ENCODE measurements at regions not wholly inside any gene's neighbourhood (a gene's known extent, or its start where the extent isn't known, plus 50 kb on each side); places are given as distances from the start of the nearest gene placed in this dataset.
A peak's percentile ranks its signal among the peaks of the same experiment; 100 is the strongest.

DNA sequence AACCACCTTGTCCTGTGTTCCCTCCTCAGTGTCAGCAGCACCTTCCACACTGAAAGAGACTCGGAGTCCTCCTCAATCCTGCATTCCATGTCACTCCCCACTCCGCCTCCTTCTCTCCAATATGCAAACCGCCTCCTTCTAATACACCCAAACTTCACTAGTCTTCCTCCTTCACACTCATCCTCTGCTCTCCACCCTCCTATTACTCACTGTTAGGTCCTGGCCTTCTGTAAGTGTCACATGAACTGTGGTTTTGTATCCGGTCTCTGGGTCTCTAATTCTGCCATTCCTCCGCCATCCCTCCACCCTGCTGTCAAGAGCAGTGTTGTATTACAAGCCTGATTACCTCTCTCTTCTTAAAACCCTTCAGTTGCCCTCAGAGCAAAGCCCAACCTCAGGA is 200.5 kb upstream of the CDYL start:
- Histone ChIP-seq H3K27ac (ENCODE audit: poor library complexity, severe bottlenecking) (no peak overlapping the region), H3K4me3 (ENCODE audit: severe bottlenecking) (no peak overlapping the region), H3K4me1 (ENCODE audit: insufficient read depth, poor library complexity, severe bottlenecking) (no peaks in the 10 kb centered on the region), H3K9me3 (ENCODE audit: severe bottlenecking) (peaks cover 6% of the 10 kb centered on the region), H3K36me3 (ENCODE audit: low read depth) (no peaks in the 10 kb centered on the region), H3K27me3 (ENCODE audit: insufficient read depth, poor library complexity, severe bottlenecking) (no peaks in the 10 kb centered on the region)
- TF ChIP-seq, protein P1, sequence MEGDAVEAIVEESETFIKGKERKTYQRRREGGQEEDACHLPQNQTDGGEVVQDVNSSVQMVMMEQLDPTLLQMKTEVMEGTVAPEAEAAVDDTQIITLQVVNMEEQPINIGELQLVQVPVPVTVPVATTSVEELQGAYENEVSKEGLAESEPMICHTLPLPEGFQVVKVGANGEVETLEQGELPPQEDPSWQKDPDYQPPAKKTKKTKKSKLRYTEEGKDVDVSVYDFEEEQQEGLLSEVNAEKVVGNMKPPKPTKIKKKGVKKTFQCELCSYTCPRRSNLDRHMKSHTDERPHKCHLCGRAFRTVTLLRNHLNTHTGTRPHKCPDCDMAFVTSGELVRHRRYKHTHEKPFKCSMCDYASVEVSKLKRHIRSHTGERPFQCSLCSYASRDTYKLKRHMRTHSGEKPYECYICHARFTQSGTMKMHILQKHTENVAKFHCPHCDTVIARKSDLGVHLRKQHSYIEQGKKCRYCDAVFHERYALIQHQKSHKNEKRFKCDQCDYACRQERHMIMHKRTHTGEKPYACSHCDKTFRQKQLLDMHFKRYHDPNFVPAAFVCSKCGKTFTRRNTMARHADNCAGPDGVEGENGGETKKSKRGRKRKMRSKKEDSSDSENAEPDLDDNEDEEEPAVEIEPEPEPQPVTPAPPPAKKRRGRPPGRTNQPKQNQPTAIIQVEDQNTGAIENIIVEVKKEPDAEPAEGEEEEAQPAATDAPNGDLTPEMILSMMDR (IDR thresholded peaks at IDR 0.05; ENCODE audit: poor library complexity, severe bottlenecking) = no peak
- ATAC-seq (ENCODE audit: low read depth) (no peak), DNase-seq (ENCODE audit: low spot score) (no peak)

DNA sequence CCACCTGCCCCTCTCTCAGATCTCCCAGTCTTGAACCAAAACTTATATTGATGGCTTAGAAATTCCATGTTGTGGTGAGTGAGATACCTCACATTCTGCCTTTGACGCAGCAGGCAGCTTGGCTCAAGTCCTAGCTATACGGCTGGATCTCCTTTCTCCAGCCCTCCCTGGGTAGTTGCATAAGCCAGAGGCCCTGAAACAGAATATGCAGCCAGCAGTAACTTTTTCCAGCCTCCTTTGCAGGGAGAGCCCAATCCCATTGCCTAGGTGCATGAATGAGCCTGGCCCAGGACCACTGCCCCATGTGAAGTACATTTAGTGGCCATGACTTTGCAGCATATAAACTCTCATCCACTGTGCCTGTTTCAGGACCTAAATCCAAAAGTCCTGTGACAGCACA is 202.2 kb upstream of the CDYL start:
- Histone ChIP-seq H3K9me3 (ENCODE audit: severe bottlenecking) (peaks cover 6% of the 10 kb centered on the region), H3K27ac (ENCODE audit: poor library complexity, severe bottlenecking) (no peak overlapping the region), H3K36me3 (ENCODE audit: low read depth) (no peaks in the 10 kb centered on the region), H3K4me3 (ENCODE audit: severe bottlenecking) (no peak overlapping the region), H3K4me1 (ENCODE audit: insufficient read depth, poor library complexity, severe bottlenecking) (no peaks in the 10 kb centered on the region), H3K27me3 (ENCODE audit: insufficient read depth, poor library complexity, severe bottlenecking) (no peaks in the 10 kb centered on the region)
- TF ChIP-seq, protein P1 (IDR thresholded peaks at IDR 0.05; ENCODE audit: poor library complexity, severe bottlenecking) = no peak
- DNase-seq (ENCODE audit: low spot score) (no peak), ATAC-seq (ENCODE audit: low read depth) (no peak)

DNA sequence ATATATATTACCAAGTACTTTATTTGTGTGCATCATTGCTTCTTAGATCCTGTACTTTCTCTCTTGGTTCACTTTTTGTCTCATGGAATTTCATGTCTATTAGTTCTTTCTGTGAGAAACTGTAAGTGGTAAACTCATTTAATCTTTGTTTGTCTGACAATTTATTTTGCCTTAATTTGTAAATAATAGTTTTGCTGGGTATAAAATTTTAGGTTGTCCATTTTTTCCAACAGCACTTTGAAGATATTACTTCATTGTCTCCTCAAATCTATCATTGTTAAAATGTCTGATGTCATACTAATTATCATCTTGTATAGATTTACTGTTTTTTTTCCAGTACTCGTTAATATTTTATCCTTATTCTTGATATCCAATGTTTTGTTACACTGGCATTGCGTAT is 205.2 kb upstream of the CDYL start:
- Histone ChIP-seq H3K4me1 (ENCODE audit: insufficient read depth, poor library complexity, severe bottlenecking) (no peaks in the 10 kb centered on the region), H3K36me3 (ENCODE audit: low read depth) (no peaks in the 10 kb centered on the region), H3K27me3 (ENCODE audit: insufficient read depth, poor library complexity, severe bottlenecking) (no peaks in the 10 kb centered on the region), H3K4me3 (ENCODE audit: severe bottlenecking) (no peak overlapping the region), H3K27ac (ENCODE audit: poor library complexity, severe bottlenecking) (no peak overlapping the region), H3K9me3 (ENCODE audit: severe bottlenecking) (peaks cover 6% of the 10 kb centered on the region)
- ATAC-seq (ENCODE audit: low read depth) = no peak
- TF ChIP-seq, protein P1 (IDR thresholded peaks at IDR 0.05; ENCODE audit: poor library complexity, severe bottlenecking) = no peak
- no peak for DNase-seq (ENCODE audit: low spot score)

DNA sequence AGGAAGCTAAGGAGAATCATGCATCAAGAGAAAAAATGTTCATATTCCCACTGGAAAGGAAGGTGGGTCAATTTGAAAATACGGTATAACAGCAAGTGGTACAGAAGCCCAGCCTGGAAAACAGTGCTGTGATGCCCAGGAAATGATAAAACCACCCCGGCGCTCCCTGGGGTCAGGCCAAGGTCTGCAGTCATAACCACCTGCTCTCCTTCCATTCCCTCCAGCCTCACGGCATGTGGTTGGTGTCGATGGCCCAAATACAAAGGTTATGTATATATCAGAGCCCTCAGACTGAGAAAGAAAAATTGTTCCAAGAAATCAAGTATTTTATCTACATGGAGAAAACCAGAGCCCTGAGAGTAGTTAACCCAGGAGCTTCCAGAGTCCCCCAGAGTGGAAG is 208.1 kb upstream of the CDYL start:
- H3K4me1 ChIP-seq (ENCODE audit: insufficient read depth, poor library complexity, severe bottlenecking) = no peaks in the 10 kb centered on the region
- TF ChIP-seq, protein P1 (IDR thresholded peaks at IDR 0.05; ENCODE audit: poor library complexity, severe bottlenecking) = no peak
- peaks cover 6% of the 10 kb centered on the region for H3K9me3 ChIP-seq (ENCODE audit: severe bottlenecking)
- no peak for ATAC-seq (ENCODE audit: low read depth)
- DNase-seq (ENCODE audit: low spot score) = no peak
- no peak overlapping the region for H3K27ac ChIP-seq (ENCODE audit: poor library complexity, severe bottlenecking)
- no peaks in the 10 kb centered on the region for H3K27me3 ChIP-seq (ENCODE audit: insufficient read depth, poor library complexity, severe bottlenecking)
- H3K4me3 ChIP-seq (ENCODE audit: severe bottlenecking) = no peak overlapping the region
- no peaks in the 10 kb centered on the region for H3K36me3 ChIP-seq (ENCODE audit: low read depth)

DNA sequence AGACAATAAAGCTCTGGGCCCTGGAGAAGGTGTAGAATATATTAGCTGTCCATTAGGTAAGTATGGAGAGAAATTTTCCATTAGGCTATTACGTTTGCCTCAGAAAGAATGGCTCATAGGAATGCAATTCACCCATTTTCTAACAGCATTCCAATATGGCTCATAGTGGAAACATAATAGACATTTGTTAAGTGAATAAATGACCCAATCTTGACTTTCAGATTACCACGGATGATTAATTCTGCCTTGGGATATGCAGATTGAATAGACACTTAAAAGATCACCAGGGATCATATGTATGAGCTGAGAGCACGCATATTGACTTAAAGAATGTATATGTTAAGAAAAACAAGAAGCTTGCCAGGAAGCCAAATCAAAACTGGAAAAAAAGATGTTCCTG is 209.1 kb upstream of the CDYL start:
- Histone ChIP-seq H3K9me3 (ENCODE audit: severe bottlenecking) (peaks cover 4% of the 10 kb centered on the region), H3K36me3 (ENCODE audit: low read depth) (no peaks in the 10 kb centered on the region), H3K4me3 (ENCODE audit: severe bottlenecking) (no peak overlapping the region), H3K27me3 (ENCODE audit: insufficient read depth, poor library complexity, severe bottlenecking) (no peaks in the 10 kb centered on the region), H3K27ac (ENCODE audit: poor library complexity, severe bottlenecking) (no peak overlapping the region), H3K4me1 (ENCODE audit: insufficient read depth, poor library complexity, severe bottlenecking) (no peaks in the 10 kb centered on the region)
- DNase-seq (ENCODE audit: low spot score) (no peak), ATAC-seq (ENCODE audit: low read depth) (peak; percentile 69)
- TF ChIP-seq, protein P1 (IDR thresholded peaks at IDR 0.05; ENCODE audit: poor library complexity, severe bottlenecking) = no peak

Data from RWPE2 (cell line).